ENCODE measurements at regions not wholly inside any gene's neighbourhood (a gene's known extent, or its start where the extent isn't known, plus 50 kb on each side); places are given as distances from the start of the nearest gene placed in this dataset.

DNA sequence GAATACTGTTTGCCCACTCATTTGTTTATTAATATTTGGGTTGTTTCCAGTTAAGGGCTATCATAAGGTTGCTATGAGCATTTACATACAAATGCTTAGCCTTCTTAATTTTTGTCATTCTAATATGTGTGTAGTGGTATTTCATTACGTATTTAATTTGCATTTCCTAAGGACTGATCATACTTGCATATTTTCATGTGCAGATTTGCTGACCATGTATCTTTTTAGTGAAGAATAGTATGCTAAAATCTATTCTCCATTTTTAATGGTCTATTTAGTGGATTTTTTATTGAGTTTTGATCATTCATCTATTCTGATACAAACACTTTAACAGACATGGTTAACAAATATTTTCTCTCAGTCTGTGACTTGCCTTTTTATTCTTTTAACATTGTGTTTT is 949.5 kb downstream of the RAB28 start:
- no peak for DNase-seq (ENCODE audit: low read depth in 1 of 2, low spot score in 2 of 2)

More for the DNA sequence above, 949.5 kb downstream of the RAB28 start:
- H2BK20ac ChIP-seq (ENCODE audit: low read length), result no peak overlapping the region
- H4K8ac ChIP-seq (ENCODE audit: extremely low read depth, insufficient read depth, low read length), result no peak overlapping the region
- no peak overlapping the region for H4K91ac ChIP-seq (replicated peaks; ENCODE audit: insufficient read length, low read length)
- H3K79me2 ChIP-seq (ENCODE audit: control insufficient read depth in 1 of 2, insufficient read depth in 2 of 2, low read length in 2 of 2), result no peaks in the 10 kb centered on the region
- H3K56ac ChIP-seq (replicated peaks; ENCODE audit: insufficient read length, low read depth, low read length), result no peak overlapping the region
- no peak overlapping the region for H4K5ac ChIP-seq (ENCODE audit: insufficient read length, low read depth, low read length)
- ChIA-PET POLR2A (ENCODE audit: partially characterized antibody) (no interaction called here), CTCF (ENCODE audit: partially characterized antibody) (no interaction called here)
- H3K36me3 ChIP-seq (ENCODE audit: control insufficient read depth in 2 of 4, insufficient read depth in 4 of 4, low read length in 3 of 4), result no peaks in the 10 kb centered on the region
- H3K18ac ChIP-seq (ENCODE audit: extremely low read depth, low read length), result no peak overlapping the region
- H3K4ac ChIP-seq (replicated peaks; ENCODE audit: insufficient read length, low read depth, low read length), result no peak overlapping the region
- no peak overlapping the region for H2BK15ac ChIP-seq (ENCODE audit: low read length)
- H3K23me2 ChIP-seq (ENCODE audit: low read depth, low read length), result no peaks in the 10 kb centered on the region
- H3K9me3 ChIP-seq (ENCODE audit: insufficient read depth in 2 of 2, low read depth in 1 of 2, low read length in 1 of 2), result no peaks in the 10 kb centered on the region
- H3K27me3 ChIP-seq (replicated peaks in 1 of 4; ENCODE audit: control insufficient read depth in 3 of 4, extremely low read depth in 1 of 4, insufficient read depth in 3 of 4, low read length in 3 of 4), result no peaks in the 10 kb centered on the region
- H2BK5ac ChIP-seq (ENCODE audit: low read depth, low read length), result no peak overlapping the region
- no peak overlapping the region for H3K14ac ChIP-seq (ENCODE audit: insufficient read length)
- H3K4me2 ChIP-seq (ENCODE audit: insufficient read depth in 1 of 2, low read depth in 2 of 2, low read length in 2 of 2), result no peak overlapping the region
- H3K4me1 ChIP-seq (replicated peaks in 1 of 4; ENCODE audit: control insufficient read depth in 3 of 4, insufficient read depth in 4 of 4, low read length in 3 of 4), result no peaks in the 10 kb centered on the region
- no peak overlapping the region for H2BK120ac ChIP-seq (replicated peaks; ENCODE audit: low read depth, low read length)
- H2BK12ac ChIP-seq (ENCODE audit: low read depth, low read length), result no peak overlapping the region
- no peaks in the 10 kb centered on the region for H4K20me1 ChIP-seq (replicated peaks in 1 of 2; ENCODE audit: control insufficient read depth in 1 of 2, insufficient read depth in 2 of 2, low read length in 2 of 2)
- FAIRE-seq, result no peak
- H3K23ac ChIP-seq (ENCODE audit: insufficient read length), result no peak overlapping the region
- H2AFZ ChIP-seq (ENCODE audit: low read length), result no peak overlapping the region
- H3K9ac ChIP-seq (replicated peaks in 1 of 4; ENCODE audit: extremely low read depth in 1 of 4, low read depth in 3 of 4, low read length in 3 of 4), result no peak overlapping the region
- H3K79me1 ChIP-seq (ENCODE audit: low read depth, low read length), result no peaks in the 10 kb centered on the region
- 81% methylated on average over 1 of the region's 1 CpG; no CpG with 5 or more reads in 1 of the 2 experiments for WGBS, 2 experiments (ENCODE audit: extremely low coverage in 1 of 2, insufficient coverage in 1 of 2, insufficient read length in 1 of 2, insufficient replicate concordance in 2 of 2, low coverage in 1 of 2, low lambda C conversion rate in 2 of 2, missing lambda C conversion rate in 1 of 2)
- no peak overlapping the region for H3K4me3 ChIP-seq (ENCODE audit: extremely low read depth in 1 of 4, insufficient read depth in 2 of 4, low read depth in 3 of 4, low read length in 4 of 4)
- no peak overlapping the region for H3K27ac ChIP-seq (ENCODE audit: low read depth, low read length)
- TF ChIP-seq TBP (IDR thresholded peaks at IDR 0.05; ENCODE audit: low read depth, low read length) (no peak), JUND (IDR thresholded peaks at IDR 0.05; ENCODE audit: low read length) (no peak), SP1 (IDR thresholded peaks at IDR 0.05; ENCODE audit: low read depth, low read length) (no peak), EZH2 (IDR thresholded peaks at IDR 0.05; ENCODE audit: low read depth, low read length, severe bottlenecking) (no peak), NRF1 (IDR thresholded peaks at IDR 0.05; ENCODE audit: low read depth, low read length) (no peak), RFX5 (IDR thresholded peaks at IDR 0.05; ENCODE audit: borderline replicate concordance, low read depth, low read length) (no peak), RAD21 (IDR thresholded peaks at IDR 0.05 in 1 of 2, conservative IDR thresholded peaks at IDR 0.05 in 1 of 2; ENCODE audit: low read depth in 2 of 2, low read length in 2 of 2) (no peak), YY1 (IDR thresholded peaks at IDR 0.05; ENCODE audit: low read depth, low read length) (no peak), RXRA (IDR thresholded peaks at IDR 0.05; ENCODE audit: insufficient read depth, low read depth, low read length) (no peak), KDM4A (IDR thresholded peaks at IDR 0.05; ENCODE audit: low read depth, low read length, severe bottlenecking) (no peak), JUN (IDR thresholded peaks at IDR 0.05; ENCODE audit: low read depth, low read length) (no peak), SRF (IDR thresholded peaks at IDR 0.05; ENCODE audit: low read depth, low read length) (no peak)
- TF ChIP-seq, protein P1, sequence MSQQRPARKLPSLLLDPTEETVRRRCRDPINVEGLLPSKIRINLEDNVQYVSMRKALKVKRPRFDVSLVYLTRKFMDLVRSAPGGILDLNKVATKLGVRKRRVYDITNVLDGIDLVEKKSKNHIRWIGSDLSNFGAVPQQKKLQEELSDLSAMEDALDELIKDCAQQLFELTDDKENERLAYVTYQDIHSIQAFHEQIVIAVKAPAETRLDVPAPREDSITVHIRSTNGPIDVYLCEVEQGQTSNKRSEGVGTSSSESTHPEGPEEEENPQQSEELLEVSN (IDR thresholded peaks at IDR 0.05), result no peak
- H2AK5ac ChIP-seq (ENCODE audit: low read depth, low read length), result no peak overlapping the region
